Ascending aorta (tissue), 2 donors: ENCODE measurements at regions not wholly inside any gene's neighbourhood (a gene's known extent, or its start where the extent isn't known, plus 50 kb on each side); places are given as distances from the start of the nearest gene placed in this dataset.

ENCODE experiments used
- DNase-seq, 2 donors: peaks; one replicate each; pipeline ENCODE4 v3.0.0-alpha.2; 2019; ENCODE audit warnings: low spot score in 2 of 2
- H3K27ac ChIP-seq, 2 donors: fragments of 200-600 bp; sonication (generic); one replicate each; pipeline ENCODE4 v1.5.1; 2016 to 2017; ENCODE audit warnings: mild to moderate bottlenecking in 1 of 2
- H3K27me3 ChIP-seq: fragments of 200-600 bp; sonication (generic); one replicate; pipeline ENCODE4 v1.5.1; 2017
- H3K36me3 ChIP-seq, 2 donors: fragments of 200-600 bp; sonication (generic); one replicate each; pipeline ENCODE4 v1.5.1; 2016
- H3K4me1 ChIP-seq, 2 donors: fragments of 200-600 bp; sonication (generic); one replicate each; pipeline ENCODE4 v1.5.1; 2016 to 2017; ENCODE audit warnings: mild to moderate bottlenecking in 1 of 2
- H3K4me3 ChIP-seq, 2 donors: fragments of 200-600 bp; sonication (generic); one replicate each; pipeline ENCODE4 v1.5.1; 2016 to 2017; ENCODE audit warnings: mild to moderate bottlenecking in 1 of 2
- H3K9me3 ChIP-seq, 2 donors: fragments of 200-600 bp; sonication (generic); one replicate each; pipeline ENCODE4 v1.5.1; 2016
- intact Hi-C: fragments of 100-400 bp; cut with DNase I; formaldehyde crosslinking; loops from one replicate; pipeline ENCODE4 v1.15.1; 2023
- TF ChIP-seq, protein P1 (sequence below), 3 experiments: fragments of 200-600 bp in 2 of 3; fragments of 450-650 bp in 1 of 3; sonication (generic) in 2 of 3; IDR thresholded peaks; one replicate each; pipeline ENCODE4 v1.5.1; 2016 to 2019; ENCODE audit warnings: antibody characterized with exemption in 3 of 3, mild to moderate bottlenecking in 1 of 3, moderate library complexity in 1 of 3

DNA sequence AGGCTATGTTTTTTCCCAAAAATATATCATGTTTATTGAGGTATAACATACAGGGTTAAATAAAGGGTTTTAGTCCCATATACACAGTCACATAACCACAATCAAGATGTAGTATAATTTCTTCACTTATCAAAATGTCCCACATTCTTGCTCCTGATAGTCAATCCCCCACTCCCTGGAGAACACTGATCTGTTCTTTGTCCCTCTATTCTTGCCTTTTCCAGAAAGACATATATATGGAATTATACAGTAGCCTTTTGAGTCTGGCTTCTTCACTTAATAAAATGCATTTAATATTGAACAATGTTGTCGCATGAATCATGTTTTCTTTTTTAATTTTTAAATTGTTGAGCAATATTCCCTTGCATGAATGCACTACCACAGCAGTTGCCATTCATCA, 1059.7 kb downstream of the TSN start:
- intact Hi-C loops, result no loop called here
- H3K4me1 ChIP-seq, result no peaks in the 10 kb centered on the region
- H3K9me3 ChIP-seq, result no peaks in the 10 kb centered on the region
- no peak overlapping the region for H3K27ac ChIP-seq
- TF ChIP-seq, protein P1, sequence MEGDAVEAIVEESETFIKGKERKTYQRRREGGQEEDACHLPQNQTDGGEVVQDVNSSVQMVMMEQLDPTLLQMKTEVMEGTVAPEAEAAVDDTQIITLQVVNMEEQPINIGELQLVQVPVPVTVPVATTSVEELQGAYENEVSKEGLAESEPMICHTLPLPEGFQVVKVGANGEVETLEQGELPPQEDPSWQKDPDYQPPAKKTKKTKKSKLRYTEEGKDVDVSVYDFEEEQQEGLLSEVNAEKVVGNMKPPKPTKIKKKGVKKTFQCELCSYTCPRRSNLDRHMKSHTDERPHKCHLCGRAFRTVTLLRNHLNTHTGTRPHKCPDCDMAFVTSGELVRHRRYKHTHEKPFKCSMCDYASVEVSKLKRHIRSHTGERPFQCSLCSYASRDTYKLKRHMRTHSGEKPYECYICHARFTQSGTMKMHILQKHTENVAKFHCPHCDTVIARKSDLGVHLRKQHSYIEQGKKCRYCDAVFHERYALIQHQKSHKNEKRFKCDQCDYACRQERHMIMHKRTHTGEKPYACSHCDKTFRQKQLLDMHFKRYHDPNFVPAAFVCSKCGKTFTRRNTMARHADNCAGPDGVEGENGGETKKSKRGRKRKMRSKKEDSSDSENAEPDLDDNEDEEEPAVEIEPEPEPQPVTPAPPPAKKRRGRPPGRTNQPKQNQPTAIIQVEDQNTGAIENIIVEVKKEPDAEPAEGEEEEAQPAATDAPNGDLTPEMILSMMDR (IDR thresholded peaks at IDR 0.05), result no peak
- no peak for DNase-seq
- H3K36me3 ChIP-seq, result no peaks in the 10 kb centered on the region
- H3K27me3 ChIP-seq, result no peaks in the 10 kb centered on the region
- no peak overlapping the region for H3K4me3 ChIP-seq

DNA sequence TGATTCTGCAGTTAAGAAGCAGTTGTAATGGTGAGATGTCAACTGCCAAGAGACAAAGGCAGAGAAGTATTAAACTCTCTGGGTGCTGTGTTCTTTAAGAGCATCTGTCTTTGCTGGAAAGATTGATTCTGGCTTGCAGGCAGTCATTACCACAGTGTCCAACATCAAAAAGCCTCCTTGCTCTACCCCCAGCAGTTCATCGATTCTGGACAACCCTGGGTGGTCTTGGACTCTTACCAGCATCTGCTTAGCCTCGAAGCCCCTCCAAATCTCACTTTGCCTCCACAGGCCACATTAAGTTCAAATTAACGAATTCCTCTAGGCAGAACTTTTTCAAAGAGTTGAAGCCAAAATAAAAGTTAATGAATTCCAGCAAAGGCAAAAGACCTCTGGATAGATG, 1061.4 kb downstream of the TSN start:
- Histone ChIP-seq H3K9me3 (no peaks in the 10 kb centered on the region), H3K36me3 (no peaks in the 10 kb centered on the region), H3K4me3 (no peak overlapping the region), H3K27me3 (no peaks in the 10 kb centered on the region), H3K4me1 (no peaks in the 10 kb centered on the region), H3K27ac (no peak overlapping the region)
- no peak for DNase-seq
- intact Hi-C loops, result no loop called here
- TF ChIP-seq, protein P1 (IDR thresholded peaks at IDR 0.05), result no peak

DNA sequence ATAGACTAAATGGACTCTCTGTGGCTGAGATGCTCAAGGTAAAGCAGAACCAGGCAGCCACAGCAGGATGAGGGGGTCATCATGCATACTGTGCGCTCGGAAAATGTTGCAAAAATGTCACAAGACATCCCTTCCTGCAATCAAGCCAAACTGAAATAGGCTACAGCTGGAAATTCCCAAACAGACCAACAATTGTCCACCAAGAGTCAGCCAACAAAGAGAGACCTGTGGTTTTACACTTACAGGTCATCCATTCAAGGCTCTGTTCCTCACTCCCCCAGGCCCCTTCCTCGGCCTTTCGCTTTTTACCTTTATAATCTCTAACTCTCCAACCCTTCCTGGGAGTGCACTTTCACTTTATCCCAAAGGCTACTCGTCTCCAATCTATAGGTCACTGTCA, 1066.9 kb downstream of the TSN start:
- Histone ChIP-seq H3K9me3 (no peaks in the 10 kb centered on the region), H3K27ac (no peak overlapping the region), H3K36me3 (no peaks in the 10 kb centered on the region), H3K4me3 (no peak overlapping the region), H3K27me3 (no peaks in the 10 kb centered on the region), H3K4me1 (no peaks in the 10 kb centered on the region)
- intact Hi-C loops, result no loop called here
- TF ChIP-seq, protein P1 (IDR thresholded peaks at IDR 0.05), result no peak
- DNase-seq, result no peak

DNA sequence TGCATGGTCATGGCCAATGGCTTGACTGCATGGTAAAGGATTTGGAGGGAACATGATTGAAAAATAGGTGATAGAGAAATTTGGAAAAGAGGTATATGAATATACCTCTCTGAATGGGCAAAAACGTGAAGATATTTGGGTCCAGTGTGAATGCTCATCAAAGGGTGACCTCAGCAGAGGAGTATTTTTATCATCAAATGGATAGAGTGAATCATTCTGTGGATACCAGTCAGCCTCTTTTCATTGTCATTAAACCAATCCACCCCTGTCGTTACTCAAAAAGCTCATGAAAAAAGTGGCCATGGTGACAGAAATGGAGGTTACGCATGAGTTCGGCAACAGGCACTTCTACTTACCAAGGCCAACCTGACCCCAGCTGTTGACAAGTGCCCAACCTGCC, 1074.7 kb downstream of the TSN start:
- intact Hi-C loops, result no loop called here

DNA sequence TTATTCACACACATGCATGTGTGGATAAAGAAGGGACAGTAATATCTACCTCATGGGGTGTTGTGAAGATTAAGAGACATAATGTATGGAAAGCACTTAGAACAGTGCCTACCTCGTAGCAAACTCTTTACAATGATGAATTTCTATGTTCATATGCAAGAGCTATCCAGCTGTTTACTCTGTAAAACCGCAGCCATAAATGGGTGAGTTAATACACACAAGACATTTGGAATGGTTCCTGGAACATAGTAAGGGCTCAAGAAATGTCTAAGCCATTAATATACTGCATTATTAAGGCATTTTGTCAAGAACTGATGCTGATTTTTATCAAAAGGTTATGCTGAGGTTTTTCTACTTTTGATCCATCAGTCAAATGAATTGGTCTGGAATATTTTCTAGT, 1076.2 kb downstream of the TSN start:
- H3K27me3 ChIP-seq, result no peaks in the 10 kb centered on the region
- no peaks in the 10 kb centered on the region for H3K36me3 ChIP-seq
- no peak overlapping the region for H3K27ac ChIP-seq
- intact Hi-C loops, result no loop called here
- no peaks in the 10 kb centered on the region for H3K4me1 ChIP-seq
- DNase-seq, result no peak
- TF ChIP-seq, protein P1 (IDR thresholded peaks at IDR 0.05), result no peak
- H3K4me3 ChIP-seq, result no peak overlapping the region
- no peaks in the 10 kb centered on the region for H3K9me3 ChIP-seq

More for the DNA sequence above, 1074.7 kb downstream of the TSN start:
- H3K36me3 ChIP-seq, result no peaks in the 10 kb centered on the region
- no peak for DNase-seq
- H3K4me1 ChIP-seq, result no peaks in the 10 kb centered on the region
- H3K27ac ChIP-seq, result no peak overlapping the region
- H3K9me3 ChIP-seq, result no peaks in the 10 kb centered on the region
- TF ChIP-seq, protein P1 (IDR thresholded peaks at IDR 0.05), result no peak
- no peak overlapping the region for H3K4me3 ChIP-seq
- no peaks in the 10 kb centered on the region for H3K27me3 ChIP-seq

DNA sequence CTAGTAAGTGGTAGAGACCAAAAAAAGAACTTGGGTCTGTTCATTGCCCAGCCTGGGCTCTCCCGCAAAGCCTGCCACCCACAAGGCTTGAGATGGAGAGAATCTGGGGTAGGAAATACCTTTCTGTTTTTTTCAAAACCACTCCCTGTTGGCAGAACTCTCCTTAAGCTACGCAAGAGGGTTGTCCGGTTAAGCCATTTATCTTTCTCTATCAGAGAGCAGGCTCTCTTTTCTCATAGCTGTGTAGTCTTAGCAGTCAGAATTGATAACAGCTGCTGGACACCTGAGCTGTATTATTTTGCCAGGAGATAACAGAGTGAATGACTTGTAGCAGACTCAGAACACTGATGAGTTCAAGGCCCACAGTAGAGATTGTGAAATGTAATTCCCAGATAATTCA, 1088.1 kb downstream of the TSN start:
- no peak for DNase-seq
- Histone ChIP-seq H3K27ac (no peak overlapping the region), H3K4me3 (no peak overlapping the region), H3K27me3 (no peaks in the 10 kb centered on the region), H3K9me3 (no peaks in the 10 kb centered on the region), H3K4me1 (no peaks in the 10 kb centered on the region), H3K36me3 (no peaks in the 10 kb centered on the region)
- intact Hi-C loops, result no loop called here
- TF ChIP-seq, protein P1 (IDR thresholded peaks at IDR 0.05), result no peak
